GM19372 (cell line): ENCODE measurements at regions not wholly inside any gene's neighbourhood (a gene's known extent, or its start where the extent isn't known, plus 50 kb on each side); places are given as distances from the start of the nearest gene placed in this dataset.

Experiments used
- ATAC-seq: cut with Tn5 transposase; IDR thresholded peaks from one replicate; pipeline ENCODE4 v1.9.1; 2021; ENCODE audit warnings: mild to moderate bottlenecking, low read depth, moderate library complexity; ENCODE audit not compliant: unreplicated experiment

- no peak for ATAC-seq
These were observed 257.8 kb downstream of the NR2F1-AS1 start for GRCh38 chr5:93322974-93323860.

DNA sequence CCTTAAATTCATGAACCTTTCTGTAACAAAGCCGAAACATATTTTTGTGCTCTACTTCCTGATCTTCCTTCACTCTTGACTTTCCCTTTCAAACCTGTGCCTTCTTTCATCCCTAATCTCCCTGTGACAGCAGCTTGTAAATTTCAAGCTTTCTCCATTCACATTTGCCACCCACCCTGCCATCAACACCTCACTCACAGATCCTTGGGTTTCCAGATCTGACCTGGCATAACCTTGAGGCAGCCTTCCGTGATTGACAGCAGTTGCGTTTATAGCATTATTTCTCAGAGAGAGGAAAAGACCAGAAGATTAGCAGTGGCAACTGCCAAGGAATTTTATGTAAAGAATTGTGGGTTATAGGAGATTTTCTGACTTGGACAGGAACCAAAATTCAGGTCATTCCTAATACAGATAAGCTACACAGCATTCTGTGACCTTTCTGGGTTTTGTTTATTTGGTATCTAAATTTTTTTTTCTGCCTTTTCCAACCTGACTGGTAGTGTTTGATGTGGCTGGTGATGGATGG lies 260.0 kb downstream of the NR2F1-AS1 start:
- no peak for ATAC-seq

GRCh38 chr5:93313672-93314071 lies 267.3 kb downstream of the NR2F1-AS1 start:
- ATAC-seq: no peak

GRCh38 chr5:93311881-93312280 lies 269.1 kb downstream of the NR2F1-AS1 start:
- no peak for ATAC-seq

DNA sequence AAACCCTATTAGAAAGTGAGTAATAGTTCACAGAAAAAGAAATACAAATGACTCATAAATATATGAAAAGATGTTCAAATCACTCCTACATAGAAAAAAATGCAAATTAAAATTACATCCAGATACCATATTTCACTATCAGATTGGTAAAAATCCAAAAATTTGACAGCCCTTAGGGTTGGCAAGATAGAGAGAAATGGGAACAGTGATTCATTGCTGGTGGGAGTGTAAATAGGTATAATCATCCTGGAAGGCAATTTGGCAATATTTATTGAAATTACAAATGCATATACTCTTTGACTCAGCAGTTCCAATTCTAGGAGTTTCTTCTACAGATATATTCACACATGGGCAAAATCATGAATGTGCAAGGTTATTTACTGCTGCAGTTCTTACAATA lies 273.5 kb downstream of the NR2F1-AS1 start:
- no peak for ATAC-seq

- no peak for ATAC-seq
These were observed 275.0 kb downstream of the NR2F1-AS1 start for GRCh38 chr5:93305984-93306383.

DNA sequence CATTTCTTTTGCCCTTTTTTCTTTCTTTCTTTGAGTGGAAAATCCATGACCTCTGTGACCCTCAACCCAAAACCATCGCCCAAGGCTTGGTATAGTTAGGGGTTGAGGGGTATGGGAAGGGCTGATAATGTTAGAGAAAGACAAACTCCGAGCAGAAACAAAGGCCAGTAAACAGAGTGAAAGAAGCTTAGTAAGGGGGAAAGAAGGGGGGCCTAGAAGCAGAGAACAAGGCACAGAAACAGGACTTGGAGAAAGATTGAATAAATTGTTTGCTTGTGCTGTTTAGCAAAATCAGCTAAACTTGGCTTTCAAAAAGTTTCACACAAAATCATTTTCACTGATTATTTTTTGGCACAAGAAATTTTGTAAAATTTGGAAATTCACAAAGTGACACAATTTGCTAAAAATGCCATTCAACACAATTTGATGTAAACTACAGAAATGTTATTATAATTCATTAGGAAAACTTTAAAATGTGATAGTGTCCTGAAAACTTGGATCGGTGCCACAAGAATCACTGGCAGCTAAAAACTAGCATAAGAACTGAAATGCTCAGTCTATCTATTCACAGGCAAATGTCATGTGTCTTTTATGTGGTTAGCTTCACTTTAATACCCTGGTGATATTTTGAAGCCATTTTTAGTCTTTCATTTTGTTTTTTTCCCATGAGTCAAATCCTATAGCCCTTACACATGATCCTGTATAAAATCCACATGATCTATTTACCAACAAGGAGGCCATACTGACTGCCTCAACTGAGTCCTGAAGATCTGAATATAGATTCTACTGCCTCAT lies 276.4 kb downstream of the NR2F1-AS1 start:
- no peak for ATAC-seq

DNA sequence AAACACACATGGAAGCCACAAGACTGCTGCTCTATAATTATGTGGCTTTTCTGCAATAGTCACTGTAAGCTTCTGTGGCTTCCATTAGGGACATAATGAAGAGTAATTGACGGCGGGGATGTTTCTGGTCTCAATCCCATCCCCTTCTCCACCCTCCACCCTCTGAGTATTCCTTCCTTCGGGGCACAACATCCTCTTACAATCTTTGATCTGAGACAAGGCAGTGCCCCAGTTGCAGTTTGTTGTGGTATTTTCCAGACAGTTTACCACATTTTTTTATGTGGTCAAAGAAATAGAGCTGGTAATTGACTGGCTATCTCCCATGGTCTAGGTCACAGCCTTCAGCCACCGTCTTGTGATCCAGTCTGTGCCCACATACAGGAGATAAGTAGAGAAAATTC lies 277.7 kb downstream of the NR2F1-AS1 start:
- no peak for ATAC-seq

DNA sequence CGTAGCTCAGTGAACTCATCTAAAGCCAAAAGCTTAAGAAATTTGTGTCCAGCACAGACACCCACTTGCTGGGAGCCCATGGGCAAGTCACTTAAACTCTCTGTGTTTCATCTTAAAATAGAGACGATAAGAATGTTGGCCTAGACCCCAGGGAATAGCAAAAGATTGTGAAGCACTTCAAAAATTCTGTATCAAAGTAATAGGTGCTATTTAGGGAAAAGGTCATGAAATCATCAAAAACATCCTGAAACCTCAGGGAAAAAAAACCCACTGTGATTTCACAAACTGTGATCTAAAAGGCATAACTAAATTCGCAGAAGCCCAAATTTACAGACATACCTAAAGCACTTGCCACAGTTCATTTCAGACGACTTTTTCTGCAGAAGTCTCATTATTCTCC lies 278.3 kb downstream of the NR2F1-AS1 start:
- ATAC-seq: no peak

DNA sequence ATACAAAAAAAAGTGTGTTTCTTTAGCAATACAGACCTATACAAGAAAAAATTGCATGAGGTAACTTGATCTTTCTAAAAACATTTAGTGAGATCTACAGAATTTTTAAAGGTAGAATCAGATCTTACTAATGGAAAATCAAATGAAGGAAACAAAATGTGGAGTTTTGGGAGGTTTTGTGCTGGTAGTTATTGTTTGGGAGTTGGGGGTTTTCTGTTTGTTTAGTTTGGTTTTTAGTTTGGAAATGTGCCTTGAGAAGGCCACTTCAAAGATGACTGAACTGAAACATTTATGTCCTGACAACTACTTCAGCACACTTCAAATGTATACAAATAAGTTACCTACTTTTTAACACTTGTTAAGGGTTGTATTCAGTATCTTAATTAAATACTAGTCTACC lies 280.1 kb downstream of the NR2F1-AS1 start:
- ATAC-seq: no peak

DNA sequence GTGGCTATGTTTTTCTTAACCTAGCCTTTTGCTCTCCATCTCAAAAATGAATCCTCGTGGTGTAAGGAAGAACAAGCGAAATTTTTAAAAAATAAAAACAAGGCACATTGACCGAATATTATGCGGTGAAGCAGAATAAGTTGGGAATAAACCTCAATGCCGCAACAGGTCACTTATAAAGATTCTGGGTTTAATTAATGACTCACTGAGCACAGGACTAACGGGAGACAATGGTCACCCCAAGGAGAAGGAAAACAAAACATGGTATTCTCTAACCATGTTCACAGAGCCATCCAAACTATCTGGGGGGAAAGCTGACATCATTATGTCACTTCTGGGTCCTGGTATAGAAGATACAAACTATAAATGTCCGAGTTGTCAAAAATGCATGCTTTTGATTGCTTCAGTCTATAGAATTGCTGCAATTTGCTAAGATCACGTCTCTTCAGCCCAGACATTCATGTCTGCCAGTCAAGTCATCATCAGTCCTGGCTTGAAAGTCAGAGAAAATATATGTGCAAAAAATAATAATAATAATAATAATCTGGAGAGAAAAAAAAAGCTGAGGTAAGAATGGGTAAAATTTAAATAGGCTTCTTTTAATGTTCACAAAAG lies 280.6 kb downstream of the NR2F1-AS1 start:
- no peak for ATAC-seq

GRCh38 chr5:93299681-93300308 lies 281.2 kb downstream of the NR2F1-AS1 start:
- no peak for ATAC-seq

DNA sequence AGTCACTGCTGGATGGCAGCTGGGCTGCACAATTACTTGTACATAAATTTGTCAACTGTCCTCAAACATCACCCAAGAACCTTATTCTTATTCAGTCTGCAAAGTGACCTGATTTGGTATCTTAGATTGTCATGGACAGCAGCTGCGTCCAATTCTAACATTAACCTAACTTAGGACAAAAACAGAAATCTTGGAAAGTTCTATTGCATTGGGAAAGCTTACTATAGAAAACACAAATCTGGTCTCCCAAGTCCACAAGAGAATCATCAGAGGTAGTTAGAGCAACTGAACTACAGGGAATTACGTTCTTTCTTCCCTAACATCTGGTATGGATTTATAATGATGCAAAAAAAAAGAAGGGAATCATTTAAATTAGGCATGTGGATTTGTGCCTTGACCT lies 283.9 kb downstream of the NR2F1-AS1 start:
- no peak for ATAC-seq

DNA sequence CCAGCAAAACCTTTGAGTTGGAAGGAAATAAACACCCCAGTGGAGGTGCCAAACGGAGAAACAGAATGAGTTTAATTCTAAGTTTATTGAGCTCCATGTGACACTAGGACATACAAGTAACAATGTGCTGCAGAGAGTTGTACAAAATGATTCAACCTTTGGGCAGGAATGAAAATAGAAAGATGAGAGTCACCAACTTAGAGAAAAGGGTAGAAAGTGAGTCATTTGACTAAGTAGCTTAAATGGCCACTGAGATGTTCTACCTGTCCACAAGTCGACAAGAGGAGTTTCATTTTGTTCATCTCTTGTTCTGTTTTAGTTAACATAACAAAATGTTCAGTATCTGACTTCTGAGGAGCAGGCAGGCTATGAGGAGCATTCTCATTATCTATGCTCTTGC lies 284.7 kb downstream of the NR2F1-AS1 start:
- no peak for ATAC-seq

DNA sequence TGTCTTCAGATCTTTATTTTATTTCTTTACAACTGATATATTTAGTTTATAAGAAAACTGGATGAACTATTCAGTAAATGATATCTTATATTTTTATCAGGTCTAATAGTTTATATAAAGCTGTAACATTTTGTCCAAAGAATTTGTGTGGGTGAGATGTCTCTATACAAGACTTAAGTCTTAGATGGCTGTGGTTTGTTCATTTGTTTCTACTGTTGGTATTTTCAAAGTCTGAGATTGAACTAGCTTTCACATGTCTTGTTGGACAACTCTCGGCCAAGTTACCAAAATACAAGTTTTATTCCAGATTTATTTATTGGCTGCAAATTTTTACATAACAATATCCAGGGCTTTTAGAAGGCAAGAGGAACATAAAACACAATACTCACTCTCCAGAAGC lies 286.0 kb downstream of the NR2F1-AS1 start:
- ATAC-seq: no peak

DNA sequence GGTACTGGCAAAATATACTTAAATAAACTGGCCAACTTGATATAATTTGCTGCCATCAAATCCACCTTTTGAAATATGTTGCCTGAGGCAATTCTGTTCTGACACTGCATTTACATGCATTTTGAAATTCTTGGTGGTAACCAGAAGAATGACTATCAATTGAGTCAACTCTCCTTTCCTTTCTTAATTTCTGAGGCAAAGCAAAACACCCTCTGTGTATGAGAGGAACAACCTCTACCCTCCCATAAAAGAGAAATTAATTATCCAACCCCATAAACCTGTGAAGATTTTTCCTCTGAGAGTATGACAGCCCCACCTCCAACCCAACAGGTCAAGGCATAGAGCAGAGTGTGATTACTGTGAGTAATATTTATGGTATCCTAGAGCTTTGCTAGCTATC lies 286.8 kb downstream of the NR2F1-AS1 start:
- no peak for ATAC-seq

DNA sequence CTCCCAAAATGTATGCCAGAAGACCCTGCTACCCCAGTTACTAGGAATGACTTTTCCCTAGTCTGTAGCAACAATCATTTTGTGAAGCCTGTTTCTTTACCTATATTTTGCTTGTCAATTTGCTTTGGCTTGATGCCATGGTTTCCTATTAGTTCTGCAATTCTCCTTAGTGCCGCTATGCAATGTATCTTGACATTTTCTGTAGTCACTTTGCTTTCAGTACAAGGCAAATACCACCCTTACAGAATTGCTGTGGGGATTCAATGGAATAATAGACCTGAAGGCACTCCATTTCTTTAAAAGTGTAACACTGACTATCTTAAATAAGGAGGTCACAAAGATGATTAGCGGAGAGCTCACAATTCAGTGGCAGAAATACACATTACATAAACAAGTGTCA lies 291.1 kb downstream of the NR2F1-AS1 start:
- no peak for ATAC-seq

GRCh38 chr5:93285461-93285860 lies 295.6 kb downstream of the NR2F1-AS1 start:
- no peak for ATAC-seq

DNA sequence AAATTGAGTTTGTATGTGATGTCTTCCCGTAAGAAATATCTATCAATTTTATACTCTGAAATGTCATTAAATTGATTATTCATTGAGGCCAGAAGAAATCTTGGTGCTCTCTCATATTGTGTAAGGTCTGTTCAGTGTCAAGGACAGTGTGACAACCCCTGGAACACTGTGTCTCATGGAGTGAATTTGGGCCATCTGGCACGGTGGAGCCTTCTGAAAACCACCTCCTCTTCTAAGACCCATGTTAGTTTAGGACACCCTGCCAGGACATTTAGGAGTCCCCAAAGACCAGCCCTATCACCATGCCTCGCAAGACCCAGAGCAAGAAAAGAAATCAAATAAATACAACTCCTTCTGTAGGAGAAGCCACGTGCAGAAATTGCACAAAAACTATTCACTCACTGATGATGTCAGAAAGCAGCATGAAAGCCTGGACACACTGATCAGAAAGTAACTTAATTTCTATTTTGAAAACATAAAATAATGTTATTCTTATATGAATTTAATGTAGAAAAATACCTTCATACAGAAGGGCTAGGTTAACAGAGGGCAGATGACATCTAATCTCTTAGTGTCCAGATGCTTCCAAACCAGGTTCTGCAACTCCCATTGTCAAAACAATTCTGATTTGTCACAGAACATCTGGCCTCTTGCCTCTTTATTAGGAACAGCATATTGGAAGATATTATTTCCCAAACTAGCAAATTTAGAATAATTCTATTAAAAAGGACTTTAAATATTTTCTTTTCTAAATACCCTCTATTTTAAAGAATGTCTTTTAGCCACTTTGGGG lies 298.8 kb downstream of the NR2F1-AS1 start:
- no peak for ATAC-seq

DNA sequence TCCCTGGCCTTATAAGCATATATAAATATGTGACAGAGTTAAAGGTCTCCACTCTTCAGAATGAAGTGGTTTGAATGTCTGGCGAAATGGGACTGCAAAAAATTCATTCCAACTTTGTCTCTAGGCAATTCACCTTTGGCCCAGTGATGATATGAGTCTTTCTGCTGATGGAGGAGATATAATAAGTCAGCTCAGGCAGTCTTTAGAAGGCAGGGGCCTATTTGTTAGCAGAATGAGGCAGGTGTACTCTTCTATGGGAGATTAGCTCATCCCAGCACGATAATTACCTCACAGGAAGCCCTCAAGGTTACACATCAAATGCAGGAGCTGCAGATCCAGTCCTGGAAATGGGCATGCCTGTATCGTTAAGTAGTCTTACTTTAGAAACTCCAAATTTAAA lies 300.5 kb downstream of the NR2F1-AS1 start:
- ATAC-seq: no peak
